ENCODE measurements at regions not wholly inside any gene's neighbourhood (a gene's known extent, or its start where the extent isn't known, plus 50 kb on each side); places are given as distances from the start of the nearest gene placed in this dataset.

- Histone ChIP-seq H3K27me3 (ENCODE audit: insufficient read depth, low read length) (no peaks in the 10 kb centered on the region), H3K4me1 (ENCODE audit: insufficient read depth, low read length) (no peaks in the 10 kb centered on the region), H3K4me2 (ENCODE audit: insufficient read depth, low read length) (no peak overlapping the region), H3K36me3 (ENCODE audit: insufficient read depth, low read length) (no peaks in the 10 kb centered on the region), H4K20me1 (ENCODE audit: insufficient read depth, low read length) (no peaks in the 10 kb centered on the region), H3K9me3 (ENCODE audit: low read depth, low read length) (no peaks in the 10 kb centered on the region), H3K4me3 (ENCODE audit: insufficient read depth, low read length) (no peak overlapping the region), H2AFZ (ENCODE audit: low read length) (no peak overlapping the region), H3K79me2 (ENCODE audit: insufficient read depth, low read length) (no peaks in the 10 kb centered on the region), H3K27ac (ENCODE audit: low read depth, low read length) (no peak overlapping the region)
- no peak for TF ChIP-seq CTCF (IDR thresholded peaks at IDR 0.05; ENCODE audit: extremely low read depth, low read depth, low read length)
- DNase-seq (ENCODE audit: insufficient read length, low spot score, missing footprints) = no peak
Observed at GRCh38 chrX:140071037-140071436, 105.7 kb upstream of the CXorf66 start.

DNA sequence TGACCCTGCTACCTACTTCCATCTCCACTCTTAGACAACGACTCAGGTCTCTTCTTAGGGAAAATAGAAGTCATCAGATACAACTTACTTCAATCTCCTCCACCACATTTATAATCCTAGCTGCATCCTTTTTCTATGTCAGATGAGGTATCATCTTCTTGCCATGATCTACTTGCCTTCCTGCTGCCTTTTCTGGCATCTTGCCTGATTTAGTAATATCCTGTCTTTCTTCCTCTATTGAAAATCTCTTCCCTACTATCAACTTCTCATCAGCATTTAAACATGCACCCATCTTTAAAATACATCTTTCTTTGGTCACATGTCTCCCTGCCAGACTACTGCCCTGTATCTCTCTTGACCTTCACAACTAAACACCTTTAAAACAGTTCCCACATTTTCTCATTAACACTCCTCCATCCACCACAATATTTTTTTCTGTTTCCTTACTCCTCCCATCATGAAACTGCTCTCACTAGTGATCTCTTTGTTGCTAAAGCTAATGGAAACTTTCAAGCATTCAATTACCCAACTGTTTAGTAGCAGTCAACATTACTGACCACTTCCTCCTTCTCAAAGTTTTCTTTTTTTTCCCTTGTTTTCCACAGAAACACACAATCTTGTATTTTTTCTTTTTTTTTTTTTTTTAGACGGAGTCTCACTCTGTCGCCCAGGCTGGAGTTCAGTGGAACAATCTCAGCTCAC, 100.8 kb upstream of the CXorf66 start:
- Histone ChIP-seq H4K20me1 (ENCODE audit: insufficient read depth, low read length) (no peaks in the 10 kb centered on the region), H3K4me2 (ENCODE audit: insufficient read depth, low read length) (no peak overlapping the region), H2AFZ (ENCODE audit: low read length) (no peak overlapping the region), H3K4me3 (ENCODE audit: insufficient read depth, low read length) (no peak overlapping the region), H3K36me3 (ENCODE audit: insufficient read depth, low read length) (no peaks in the 10 kb centered on the region), H3K4me1 (ENCODE audit: insufficient read depth, low read length) (no peaks in the 10 kb centered on the region), H3K9me3 (ENCODE audit: low read depth, low read length) (no peaks in the 10 kb centered on the region), H3K27ac (ENCODE audit: low read depth, low read length) (no peak overlapping the region), H3K79me2 (ENCODE audit: insufficient read depth, low read length) (no peaks in the 10 kb centered on the region), H3K27me3 (ENCODE audit: insufficient read depth, low read length) (no peaks in the 10 kb centered on the region)
- TF ChIP-seq CTCF (IDR thresholded peaks at IDR 0.05; ENCODE audit: extremely low read depth, low read depth, low read length) = no peak
- DNase-seq (ENCODE audit: insufficient read length, low spot score, missing footprints) = no peak

GRCh38 chrX:140064993-140065392, 99.7 kb upstream of the CXorf66 start:
- Histone ChIP-seq H3K79me2 (ENCODE audit: insufficient read depth, low read length) (no peaks in the 10 kb centered on the region), H3K27me3 (ENCODE audit: insufficient read depth, low read length) (no peaks in the 10 kb centered on the region), H3K9me3 (ENCODE audit: low read depth, low read length) (no peaks in the 10 kb centered on the region), H3K4me1 (ENCODE audit: insufficient read depth, low read length) (no peaks in the 10 kb centered on the region), H4K20me1 (ENCODE audit: insufficient read depth, low read length) (no peaks in the 10 kb centered on the region), H3K27ac (ENCODE audit: low read depth, low read length) (no peak overlapping the region), H2AFZ (ENCODE audit: low read length) (no peak overlapping the region), H3K4me2 (ENCODE audit: insufficient read depth, low read length) (no peak overlapping the region), H3K36me3 (ENCODE audit: insufficient read depth, low read length) (no peaks in the 10 kb centered on the region), H3K4me3 (ENCODE audit: insufficient read depth, low read length) (no peak overlapping the region)
- TF ChIP-seq CTCF (IDR thresholded peaks at IDR 0.05; ENCODE audit: extremely low read depth, low read depth, low read length) = no peak
- DNase-seq (ENCODE audit: insufficient read length, low spot score, missing footprints) = no peak

- Histone ChIP-seq H3K4me1 (ENCODE audit: insufficient read depth, low read length) (no peaks in the 10 kb centered on the region), H2AFZ (ENCODE audit: low read length) (no peak overlapping the region), H3K4me2 (ENCODE audit: insufficient read depth, low read length) (no peak overlapping the region), H4K20me1 (ENCODE audit: insufficient read depth, low read length) (no peaks in the 10 kb centered on the region), H3K4me3 (ENCODE audit: insufficient read depth, low read length) (no peak overlapping the region), H3K27me3 (ENCODE audit: insufficient read depth, low read length) (no peaks in the 10 kb centered on the region), H3K36me3 (ENCODE audit: insufficient read depth, low read length) (no peaks in the 10 kb centered on the region), H3K9me3 (ENCODE audit: low read depth, low read length) (no peaks in the 10 kb centered on the region), H3K79me2 (ENCODE audit: insufficient read depth, low read length) (no peaks in the 10 kb centered on the region), H3K27ac (ENCODE audit: low read depth, low read length) (no peak overlapping the region)
- TF ChIP-seq CTCF (IDR thresholded peaks at IDR 0.05; ENCODE audit: extremely low read depth, low read depth, low read length) = peak; percentile 88
- DNase-seq (ENCODE audit: insufficient read length, low spot score, missing footprints) = peak; percentile 65
Observed at GRCh38 chrX:140057001-140057411, 91.7 kb upstream of the CXorf66 start.

Data from osteoblast (primary cell).